GM19452 (cell line): ENCODE measurements at regions not wholly inside any gene's neighbourhood (a gene's known extent, or its start where the extent isn't known, plus 50 kb on each side); places are given as distances from the start of the nearest gene placed in this dataset.

Experiments used
- ATAC-seq: cut with Tn5 transposase; IDR thresholded peaks from one replicate; pipeline ENCODE4 v1.9.1; 2021; ENCODE audit not compliant: unreplicated experiment

DNA sequence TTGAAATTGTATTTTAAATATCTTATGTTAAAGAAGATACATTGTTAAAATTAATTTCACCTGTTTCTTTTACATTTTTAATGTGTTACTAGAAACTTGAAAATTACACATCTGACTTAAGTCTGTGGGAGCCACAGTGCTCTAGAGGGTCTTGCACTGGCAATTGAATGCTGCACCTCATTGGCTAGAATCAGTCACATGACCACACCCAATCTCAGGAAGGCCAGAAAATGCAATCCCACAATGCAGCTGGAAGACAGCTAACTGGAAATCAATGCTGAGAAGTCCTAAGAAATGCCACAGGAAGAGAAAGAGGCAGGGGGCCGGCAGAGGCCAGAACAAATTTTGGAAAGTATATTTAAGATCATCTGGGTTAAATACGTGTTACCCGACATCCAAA, 189.2 kb upstream of the POU3F3 start:
- no peak for ATAC-seq

DNA sequence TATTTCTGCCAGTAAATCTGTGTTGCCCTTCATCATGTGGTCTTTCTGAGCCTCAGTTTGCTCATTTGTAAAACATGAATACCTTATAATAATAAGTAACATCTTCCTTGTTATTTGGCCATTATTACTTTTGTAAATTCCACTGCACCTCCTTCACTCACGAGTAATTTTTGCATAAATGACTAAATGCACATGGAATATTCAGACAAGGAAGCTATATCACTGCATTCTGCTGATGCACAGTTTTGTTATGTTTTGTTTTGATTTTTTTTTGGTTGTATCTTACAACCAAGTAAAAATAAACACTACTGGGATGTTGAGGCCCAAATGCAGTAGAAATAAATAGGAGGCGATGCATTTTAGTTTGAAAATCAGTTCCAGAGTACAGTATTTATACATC, 185.3 kb upstream of the POU3F3 start:
- ATAC-seq, result no peak

- no peak for ATAC-seq
These were observed 180.7 kb upstream of the POU3F3 start for GRCh38 chr2:104673225-104673624.

DNA sequence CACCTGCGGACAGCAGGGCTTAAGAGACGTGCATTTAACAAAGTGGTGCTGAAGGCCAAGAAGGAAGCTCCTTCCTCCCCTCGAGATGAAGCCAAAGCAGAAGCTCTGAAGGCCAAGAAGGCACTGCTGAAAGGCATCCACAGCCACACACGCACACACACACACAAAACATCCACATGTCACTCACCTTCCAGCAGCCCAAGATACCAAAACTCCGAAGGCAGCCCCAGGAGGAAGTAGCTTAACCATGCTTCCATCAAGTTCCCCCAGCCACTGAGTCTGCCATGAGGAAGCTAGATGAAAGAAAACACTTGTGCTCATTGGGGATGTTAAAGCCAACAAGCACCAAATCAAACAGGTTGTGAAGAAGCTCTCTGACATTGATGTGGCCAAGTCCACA, 175.7 kb upstream of the POU3F3 start:
- ATAC-seq, result no peak

DNA sequence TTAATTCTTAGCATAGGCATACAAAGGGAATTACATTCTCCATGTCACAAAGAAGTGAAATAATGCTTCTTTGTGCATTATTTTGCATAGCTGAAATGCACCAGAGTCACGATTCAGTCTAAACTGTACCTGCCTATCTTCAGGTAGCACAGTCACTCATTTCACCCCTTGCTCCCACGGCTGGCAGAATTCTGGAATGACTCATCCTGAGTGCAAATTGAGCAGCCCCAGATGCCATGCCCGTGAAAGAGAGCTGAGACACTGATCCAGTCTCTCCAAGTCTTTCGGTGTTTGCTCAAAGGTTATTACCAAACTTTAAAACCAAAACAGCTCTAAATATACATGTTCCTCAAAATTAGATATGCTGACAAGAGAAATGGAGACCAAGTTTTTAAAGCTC, 168.3 kb upstream of the POU3F3 start:
- ATAC-seq, result no peak

DNA sequence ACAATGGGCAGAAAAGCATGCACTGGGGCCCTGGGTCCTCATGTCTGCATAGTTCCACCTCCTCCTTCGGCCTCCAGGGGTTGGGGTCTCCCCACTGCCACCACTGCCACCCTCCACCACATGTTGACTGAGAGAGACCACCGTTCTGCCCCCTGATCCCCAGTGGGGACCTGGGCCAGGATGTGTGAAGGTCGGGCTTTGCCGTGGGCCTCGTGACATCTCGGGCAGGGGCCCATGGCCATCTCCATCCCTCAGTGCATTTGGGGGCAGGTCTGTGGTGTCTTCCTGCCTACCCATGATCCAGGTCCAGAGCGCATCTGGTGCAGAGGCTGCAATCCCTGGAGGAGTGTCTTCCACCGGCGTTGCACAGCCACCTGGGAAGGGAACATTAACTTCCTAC, 166.8 kb upstream of the POU3F3 start:
- ATAC-seq, result no peak

GRCh38 chr2:104690255-104690984, 163.5 kb upstream of the POU3F3 start:
- no peak for ATAC-seq

- ATAC-seq, result no peak
These were observed 155.6 kb upstream of the POU3F3 start for GRCh38 chr2:104698276-104698675.

DNA sequence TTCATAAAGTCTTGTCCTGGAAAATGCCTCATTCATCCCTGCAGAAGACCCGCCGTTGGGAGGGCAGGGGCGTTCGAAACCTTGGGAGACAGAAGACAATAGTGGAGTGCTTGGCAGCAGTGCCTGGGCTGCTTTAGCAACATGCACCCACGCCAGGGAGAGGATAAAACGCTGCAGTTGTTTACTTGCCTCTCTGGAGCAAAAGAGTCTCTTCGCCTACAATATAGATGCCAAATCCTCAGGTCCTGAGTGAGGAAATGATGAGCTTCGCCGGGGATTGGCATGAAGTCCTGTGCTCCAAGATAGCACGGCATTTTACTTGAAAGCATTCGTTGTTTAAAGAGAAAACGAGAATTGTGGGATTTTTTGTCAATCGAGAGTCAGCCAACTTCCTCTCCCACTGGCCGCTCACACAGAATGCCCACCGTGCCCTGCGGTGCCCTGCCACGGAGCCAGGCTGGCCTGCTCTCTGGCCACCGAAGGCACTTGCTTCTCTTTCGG, 152.5 kb upstream of the POU3F3 start:
- ATAC-seq, result no peak

DNA sequence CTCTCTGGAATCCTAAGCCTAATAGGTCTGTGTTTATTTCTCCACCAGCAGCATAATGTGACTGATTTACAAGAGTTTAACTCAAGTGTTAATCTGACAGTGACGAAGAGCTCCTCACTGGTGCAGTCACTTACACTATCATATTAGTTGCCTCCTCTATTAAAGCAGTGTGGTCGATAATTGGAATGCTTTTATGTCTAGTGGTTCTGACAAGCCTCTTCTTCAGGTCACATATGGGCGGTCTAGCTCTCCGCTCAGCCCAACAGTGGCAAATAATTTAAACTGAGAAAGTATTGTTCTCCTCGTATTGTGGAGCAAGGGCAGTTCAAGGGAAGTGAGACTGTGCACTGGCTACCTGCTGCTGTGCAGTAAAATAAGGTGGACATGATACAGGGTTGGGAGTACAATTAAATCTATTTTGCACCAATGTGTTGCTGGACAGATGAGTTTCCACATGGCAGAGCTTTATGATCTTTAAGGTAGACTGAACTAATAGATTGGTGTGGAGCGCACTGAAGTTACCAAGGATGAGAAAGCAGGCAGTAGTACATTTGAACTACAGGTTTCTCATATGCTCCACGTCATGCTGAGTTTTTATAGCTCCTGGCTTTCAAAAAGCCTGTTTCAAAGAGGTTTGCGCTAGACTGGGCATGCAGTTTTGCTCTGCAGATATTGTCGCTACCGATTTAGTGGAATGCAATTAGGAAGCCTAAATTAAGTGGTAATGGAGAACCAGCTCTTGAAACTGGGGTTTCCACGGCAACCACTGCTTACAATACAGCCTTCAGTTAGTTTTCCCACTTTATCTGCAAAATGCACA, 151.7 kb upstream of the POU3F3 start:
- ATAC-seq, result no peak

GRCh38 chr2:104703669-104704068, 150.2 kb upstream of the POU3F3 start:
- no peak for ATAC-seq

GRCh38 chr2:104704496-104705245, 149.2 kb upstream of the POU3F3 start:
- no peak for ATAC-seq

DNA sequence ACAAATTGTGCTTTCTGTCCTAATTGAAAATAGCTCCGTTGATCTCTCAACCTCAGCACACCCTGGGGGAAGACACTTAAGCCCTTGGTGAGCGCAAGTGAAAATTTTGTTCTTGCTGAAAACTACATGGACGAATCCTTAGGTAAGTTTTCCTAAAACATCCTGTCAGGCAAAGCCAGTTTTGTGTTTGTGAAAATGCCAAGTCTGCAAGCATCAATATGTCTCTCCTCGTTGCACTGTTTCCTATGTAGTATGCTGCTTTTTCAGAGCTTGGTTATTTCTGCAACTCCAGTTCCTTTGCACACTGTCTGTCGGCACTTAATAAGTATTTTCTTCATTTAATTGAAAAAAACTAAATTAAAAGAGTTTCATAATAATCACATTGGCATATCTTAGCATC, 146.9 kb upstream of the POU3F3 start:
- ATAC-seq, result no peak

GRCh38 chr2:104708967-104709366, 144.9 kb upstream of the POU3F3 start:
- ATAC-seq, result no peak

DNA sequence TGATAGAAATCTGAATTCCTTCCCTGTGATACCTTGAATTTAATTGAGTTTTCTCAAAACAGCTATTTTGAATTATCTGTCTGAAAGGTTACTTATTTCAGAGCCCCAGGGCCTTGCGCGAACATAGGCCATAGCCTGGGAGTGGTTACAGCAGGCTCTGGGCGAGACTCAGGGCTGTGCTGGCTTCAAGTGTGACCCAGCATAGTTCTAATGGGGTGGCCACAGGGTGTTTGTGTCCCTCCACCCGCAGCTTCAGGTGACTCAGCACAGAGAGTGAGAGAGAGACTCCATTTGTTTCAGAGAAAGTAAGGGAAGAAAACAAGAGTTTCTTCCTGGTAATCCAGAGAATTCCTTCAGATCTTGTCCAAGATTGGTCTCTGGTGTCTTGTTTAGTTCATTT, 137.9 kb upstream of the POU3F3 start:
- no peak for ATAC-seq

DNA sequence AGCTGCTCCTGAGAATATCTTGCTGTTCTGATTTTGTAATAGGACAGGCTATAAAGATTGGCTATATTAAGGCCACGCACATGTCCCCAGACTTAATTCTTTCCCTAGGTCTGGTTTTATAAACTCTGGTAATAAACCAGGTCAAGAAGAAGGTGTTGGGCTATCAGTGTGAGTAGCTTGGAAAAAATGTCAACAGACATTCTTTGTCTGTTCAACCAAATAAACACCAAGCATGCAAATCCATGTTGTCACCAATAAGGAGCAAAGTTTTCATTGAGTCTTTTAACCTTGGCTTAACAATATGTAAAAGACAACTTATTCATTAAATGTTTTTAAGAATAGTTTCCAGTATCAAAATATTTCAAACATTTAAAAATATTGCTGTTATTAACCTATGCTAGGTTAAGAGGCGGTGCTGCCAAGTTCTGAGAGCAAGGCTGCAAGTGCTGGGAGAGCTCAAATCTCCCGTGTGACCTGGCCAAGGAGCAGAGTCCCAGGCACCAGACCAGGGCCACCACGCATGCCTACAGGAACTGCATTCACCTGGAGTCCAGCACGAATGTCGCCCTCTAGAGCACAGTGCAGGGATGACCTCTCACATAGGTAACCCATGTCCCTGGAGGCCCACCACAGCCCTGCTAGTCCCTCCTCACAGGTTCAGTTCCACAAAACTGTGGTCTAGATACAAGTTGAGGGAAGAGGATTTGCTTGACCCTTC, 120.5 kb upstream of the POU3F3 start:
- ATAC-seq, result no peak

DNA sequence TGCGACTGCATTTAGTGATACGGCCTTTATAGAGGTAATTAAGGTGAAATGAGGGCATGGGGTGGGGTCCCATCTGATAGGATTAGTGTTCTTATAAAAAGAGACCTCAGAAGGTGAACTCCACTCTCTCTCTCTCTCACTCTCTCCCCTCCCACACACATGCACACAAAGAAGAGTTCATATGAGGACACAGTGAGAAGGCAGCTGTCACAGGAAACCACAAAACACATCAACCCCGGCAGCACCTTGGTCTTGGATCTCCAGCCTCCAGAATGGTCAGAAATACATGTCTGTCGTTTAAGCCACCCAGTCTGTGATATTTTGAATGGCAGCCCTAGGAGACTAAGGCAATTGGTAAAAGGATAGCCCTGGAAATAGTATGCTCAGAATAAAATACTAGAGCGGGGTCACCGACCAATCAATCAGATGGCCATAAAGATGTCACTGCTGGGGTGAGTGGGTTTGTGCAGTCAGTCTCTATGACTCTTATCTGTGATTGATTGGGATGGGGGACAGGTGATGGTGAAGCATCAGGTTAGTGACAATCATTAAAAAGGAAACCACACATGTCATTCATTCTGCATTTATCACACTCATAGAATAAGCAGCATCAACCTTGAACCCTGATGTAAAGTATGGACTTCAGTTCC, 118.9 kb upstream of the POU3F3 start:
- ATAC-seq, result no peak

DNA sequence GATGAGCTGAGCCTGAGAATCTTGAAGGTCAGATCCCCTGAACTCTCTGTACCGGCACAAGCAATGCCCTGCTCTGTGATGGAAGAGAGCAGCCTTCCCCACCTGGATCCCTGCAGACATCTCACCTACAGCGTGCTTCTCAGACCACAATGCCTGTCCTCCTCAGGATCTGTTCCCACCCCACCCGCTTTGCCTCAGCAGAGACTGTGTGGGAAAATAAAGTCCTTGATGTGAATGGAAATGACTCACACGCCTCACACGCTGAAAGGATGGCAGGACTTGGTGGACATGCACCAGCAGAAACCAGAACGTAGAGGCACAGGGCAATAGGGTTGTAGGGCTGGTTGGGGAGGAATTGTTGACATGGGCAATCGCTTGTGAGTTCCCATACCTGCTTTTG, 117.9 kb upstream of the POU3F3 start:
- no peak for ATAC-seq

- ATAC-seq, result no peak
These were observed 112.1 kb upstream of the POU3F3 start for GRCh38 chr2:104741860-104742259.

GRCh38 chr2:104744537-104744936, 109.4 kb upstream of the POU3F3 start:
- no peak for ATAC-seq
